ENCODE measurements at regions not wholly inside any gene's neighbourhood (a gene's known extent, or its start where the extent isn't known, plus 50 kb on each side); places are given as distances from the start of the nearest gene placed in this dataset.
"Not testable (repeated sequence)": the region's sequence is repeated elsewhere in the genome, so short reads cannot be mapped to it uniquely, and the experiment has no call there.

DNA sequence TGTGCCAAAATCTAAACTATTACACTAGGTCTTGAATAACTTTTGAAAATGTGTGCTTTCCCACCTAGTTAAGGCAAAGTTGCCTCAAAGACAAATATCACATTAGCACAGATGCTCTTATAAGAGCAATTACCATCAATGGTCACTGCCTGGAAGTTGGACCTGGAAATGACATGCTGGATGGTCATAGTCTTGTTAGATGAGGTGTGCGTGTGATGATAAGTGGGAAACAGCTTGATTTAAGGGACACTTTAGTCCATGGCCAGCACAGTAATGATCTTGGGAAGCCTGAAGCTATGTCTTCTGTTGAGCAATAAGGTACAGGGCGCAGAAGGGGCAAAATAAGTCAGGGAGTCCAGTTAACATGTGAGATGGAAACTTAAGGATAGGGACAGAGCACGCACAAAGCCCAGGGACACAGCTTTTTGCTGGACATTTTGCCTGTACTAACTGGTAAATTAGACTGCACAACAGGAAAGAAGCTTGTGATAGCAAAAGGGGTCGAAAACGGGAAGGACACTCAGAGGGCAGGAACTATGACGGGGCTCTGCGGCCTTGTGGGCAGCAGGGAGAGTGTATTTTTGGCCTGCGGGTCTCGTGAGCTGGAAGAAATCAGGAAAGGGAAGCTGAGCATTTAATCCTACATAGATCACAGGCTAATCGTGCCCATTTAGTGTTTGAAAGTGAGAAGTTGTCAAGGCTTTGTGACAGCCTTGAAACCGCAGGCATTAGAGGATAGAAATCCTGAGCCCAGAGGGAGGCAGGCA, 66.7 kb upstream of the BMP2 start:
- TF ChIP-seq, protein P1, sequence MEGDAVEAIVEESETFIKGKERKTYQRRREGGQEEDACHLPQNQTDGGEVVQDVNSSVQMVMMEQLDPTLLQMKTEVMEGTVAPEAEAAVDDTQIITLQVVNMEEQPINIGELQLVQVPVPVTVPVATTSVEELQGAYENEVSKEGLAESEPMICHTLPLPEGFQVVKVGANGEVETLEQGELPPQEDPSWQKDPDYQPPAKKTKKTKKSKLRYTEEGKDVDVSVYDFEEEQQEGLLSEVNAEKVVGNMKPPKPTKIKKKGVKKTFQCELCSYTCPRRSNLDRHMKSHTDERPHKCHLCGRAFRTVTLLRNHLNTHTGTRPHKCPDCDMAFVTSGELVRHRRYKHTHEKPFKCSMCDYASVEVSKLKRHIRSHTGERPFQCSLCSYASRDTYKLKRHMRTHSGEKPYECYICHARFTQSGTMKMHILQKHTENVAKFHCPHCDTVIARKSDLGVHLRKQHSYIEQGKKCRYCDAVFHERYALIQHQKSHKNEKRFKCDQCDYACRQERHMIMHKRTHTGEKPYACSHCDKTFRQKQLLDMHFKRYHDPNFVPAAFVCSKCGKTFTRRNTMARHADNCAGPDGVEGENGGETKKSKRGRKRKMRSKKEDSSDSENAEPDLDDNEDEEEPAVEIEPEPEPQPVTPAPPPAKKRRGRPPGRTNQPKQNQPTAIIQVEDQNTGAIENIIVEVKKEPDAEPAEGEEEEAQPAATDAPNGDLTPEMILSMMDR (IDR thresholded peaks at IDR 0.05; ENCODE audit: extremely low read depth, missing control alignments), result no peak
- no peak for DNase-seq (ENCODE audit: low spot score)

DNA sequence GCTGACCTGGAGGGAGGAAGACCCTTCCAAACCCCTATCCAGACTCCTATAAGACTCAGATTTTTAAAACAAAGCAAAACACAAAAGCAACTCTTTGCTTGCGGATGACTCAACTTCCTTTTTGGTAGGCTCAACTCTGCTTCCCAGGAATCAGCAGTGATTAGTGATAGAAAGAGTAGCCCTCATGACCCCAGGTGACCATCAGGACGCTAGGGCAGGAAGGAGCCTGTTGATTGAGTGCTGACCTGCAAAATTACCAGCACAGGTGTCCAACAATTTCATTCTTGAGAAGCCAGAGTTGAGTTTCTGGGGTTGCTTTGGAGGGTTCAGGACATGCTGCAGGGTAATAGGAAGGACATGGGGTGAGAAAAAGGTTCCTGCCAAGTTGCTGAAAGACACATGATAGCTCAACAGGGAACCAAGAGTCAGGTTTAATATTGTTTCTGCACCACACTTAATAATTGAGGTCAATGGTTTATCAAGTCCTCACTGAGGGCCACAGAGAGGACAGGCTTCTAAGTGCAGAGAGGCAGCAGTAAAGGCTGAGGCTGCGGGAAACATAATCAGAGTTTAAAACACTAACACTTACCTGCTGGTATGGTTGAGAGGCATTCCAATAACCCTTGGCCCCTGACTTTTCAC, 67.4 kb upstream of the BMP2 start:
- TF ChIP-seq, protein P1 (IDR thresholded peaks at IDR 0.05; ENCODE audit: extremely low read depth, missing control alignments), result no peak
- no peak for DNase-seq (ENCODE audit: low spot score)

DNA sequence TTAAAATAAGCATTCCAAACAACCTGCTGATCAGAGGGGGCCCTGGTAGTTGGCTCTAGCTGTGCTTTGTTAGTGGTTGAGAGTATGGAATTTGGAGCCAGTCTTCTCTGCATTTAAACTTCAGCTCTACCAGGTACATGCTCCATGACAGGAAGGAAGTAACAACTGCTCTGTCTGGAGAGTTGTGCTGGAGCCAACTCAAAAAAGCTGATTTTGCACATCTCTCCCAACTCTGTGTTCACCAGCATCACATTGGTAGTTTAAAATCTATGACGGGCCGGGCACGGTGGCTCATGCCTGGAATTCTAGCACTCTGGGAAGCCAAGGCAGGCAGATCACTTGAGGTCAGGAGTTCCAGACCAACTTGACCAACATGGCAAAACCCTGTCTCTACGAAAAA, 68.8 kb upstream of the BMP2 start:
- TF ChIP-seq, protein P1 (IDR thresholded peaks at IDR 0.05; ENCODE audit: extremely low read depth, missing control alignments), result no peak
- no peak for DNase-seq (ENCODE audit: low spot score)

DNA sequence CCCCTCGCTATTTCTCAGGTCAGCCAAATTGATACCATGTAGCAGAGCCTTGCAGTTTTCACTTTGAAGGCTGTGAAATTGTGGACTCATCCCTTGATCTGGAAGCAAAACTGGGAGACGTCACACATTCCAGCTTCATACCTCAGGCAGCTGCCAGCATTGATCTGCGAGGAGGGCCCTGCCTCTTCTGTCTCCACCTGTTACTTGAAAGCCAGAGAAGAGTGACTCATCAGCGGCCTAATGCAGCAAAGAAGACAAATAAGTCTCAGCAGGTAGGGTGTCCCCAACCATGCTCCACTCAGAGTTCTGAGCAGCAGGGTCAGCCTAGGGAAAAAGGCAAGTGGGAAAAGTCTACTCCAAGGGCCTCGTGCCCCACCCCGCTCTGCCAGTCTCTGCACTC, 69.4 kb upstream of the BMP2 start:
- TF ChIP-seq, protein P1 (IDR thresholded peaks at IDR 0.05; ENCODE audit: extremely low read depth, missing control alignments), result no peak
- no peak for DNase-seq (ENCODE audit: low spot score)

DNA sequence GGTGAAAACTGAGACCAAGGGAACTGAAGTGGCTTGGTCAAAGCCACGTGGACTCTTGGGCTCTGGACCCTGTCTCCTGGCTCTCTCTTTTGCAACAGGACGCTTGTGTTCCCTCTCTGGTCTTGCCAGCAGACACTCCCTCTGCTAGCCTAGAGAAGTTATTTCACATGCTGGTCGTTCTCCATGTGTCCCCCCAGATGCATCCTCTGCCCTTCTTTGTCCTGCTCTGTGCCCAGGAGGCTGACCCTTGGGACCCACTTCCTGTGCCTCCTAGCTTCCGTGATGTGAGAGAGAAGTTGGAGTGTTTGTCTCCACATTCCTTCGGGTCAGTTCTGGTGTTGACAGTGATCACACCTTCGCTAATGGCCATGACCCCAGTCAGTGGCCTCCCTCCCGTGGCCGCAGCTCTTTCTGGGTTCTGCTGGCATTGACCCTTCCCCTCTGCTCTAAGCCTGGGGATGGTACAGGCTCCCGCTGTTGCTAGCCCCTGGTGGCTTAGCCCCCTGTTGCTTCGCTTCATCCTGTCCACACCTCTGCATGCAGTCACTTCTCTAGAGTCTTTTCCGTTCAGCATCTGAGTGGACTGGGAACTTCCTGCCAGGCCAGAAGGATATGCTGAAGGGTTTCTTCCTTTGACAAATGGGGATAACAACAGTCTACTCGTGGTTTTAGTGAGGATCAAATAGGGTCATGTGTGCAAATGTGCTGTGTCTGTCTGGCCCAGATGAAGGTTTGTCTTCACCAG, 70.1 kb upstream of the BMP2 start:
- no peak for DNase-seq (ENCODE audit: low spot score)
- TF ChIP-seq, protein P1 (IDR thresholded peaks at IDR 0.05; ENCODE audit: extremely low read depth, missing control alignments), result no peak

DNA sequence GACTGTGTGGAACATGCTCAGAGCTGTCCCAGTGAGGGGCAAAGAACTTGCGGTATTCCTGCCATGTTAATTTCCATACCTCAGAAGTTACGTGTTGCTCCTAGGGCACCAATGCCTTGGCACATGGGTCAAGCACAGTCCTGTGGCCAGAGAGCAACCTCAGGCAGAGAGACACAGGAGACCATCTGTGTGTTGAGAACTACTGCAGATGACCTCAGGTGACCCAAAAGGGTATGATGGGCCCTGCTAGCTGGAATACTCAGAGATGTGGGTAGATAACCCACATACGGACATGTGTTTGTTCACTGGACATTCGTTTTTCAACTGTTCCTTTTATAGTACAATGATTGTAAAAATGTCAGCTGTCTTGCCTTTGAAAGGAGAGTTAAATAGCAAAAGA, 71.5 kb upstream of the BMP2 start:
- DNase-seq (ENCODE audit: low spot score), result no peak
- TF ChIP-seq, protein P1 (IDR thresholded peaks at IDR 0.05; ENCODE audit: extremely low read depth, missing control alignments), result no peak

DNA sequence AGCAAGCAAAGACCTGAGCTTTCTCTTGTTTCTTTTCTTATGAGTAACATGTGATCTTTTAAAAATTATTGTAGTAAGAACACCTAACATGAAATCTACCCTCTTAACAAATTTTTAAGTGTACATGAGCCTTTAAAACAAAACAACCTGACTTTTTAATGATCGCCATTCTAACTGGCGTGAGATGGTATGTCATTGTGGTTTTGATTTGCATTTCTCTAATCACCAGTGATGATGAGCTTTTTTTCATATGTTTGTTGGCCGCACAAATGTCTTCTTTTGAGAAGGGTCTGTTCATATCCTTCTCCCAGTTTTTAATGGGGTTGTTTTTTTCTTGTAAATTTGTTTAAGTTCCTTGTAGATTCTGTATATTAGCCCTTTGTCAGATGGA, 73.7 kb upstream of the BMP2 start:
- not testable (repeated sequence) for DNase-seq (ENCODE audit: low spot score)
